HEK293 (cell line): ENCODE measurements at regions not wholly inside any gene's neighbourhood (a gene's known extent, or its start where the extent isn't known, plus 50 kb on each side); places are given as distances from the start of the nearest gene placed in this dataset.

ENCODE experiments used
- CTCF ChIA-PET: fragments of 350-600 bp; formaldehyde crosslinking; extraction: SDS; loops from one replicate; lab custom pipeline; 2021; ENCODE audit warnings: antibody characterized with exemption; lab: Yijun Ruan, JAX
- POLR2A ChIA-PET: fragments of 300-600 bp; formaldehyde crosslinking; extraction: SDS; loops from one replicate; lab custom pipeline; 2020; ENCODE audit warnings: antibody characterized with exemption, inconsistent platforms; lab: Yijun Ruan, JAX
- H3K27ac ChIP-seq: fragments of 200-500 bp; sonication (Bioruptor generic); 2 replicates; pipeline ENCODE4 v1.5.1; 2014; ENCODE audit warnings: low read depth, low read length, control low read depth, inconsistent platforms; ENCODE audit errors: extremely low read depth
- H3K36me3 ChIP-seq, 2 experiments: fragments of 200-500 bp in 1 of 2; sonication (Bioruptor generic) in 1 of 2; 1 replicate in 1 of 2; 2 replicates in 1 of 2; pipeline ENCODE4 v1.5.1; 2014 to 2017; ENCODE audit warnings: inconsistent platforms in 2 of 2, low read length in 2 of 2; ENCODE audit not compliant: control insufficient read depth in 2 of 2, insufficient read depth in 1 of 2
- H3K4me1 ChIP-seq: fragments of 200-500 bp; sonication (Bioruptor generic); 2 replicates; pipeline ENCODE4 v1.5.1; 2014; ENCODE audit warnings: mild to moderate bottlenecking, low read length, inconsistent platforms; ENCODE audit not compliant: control insufficient read depth, insufficient read depth
- H3K4me3 ChIP-seq: 2 replicates; pipeline ENCODE4 v1.5.1; 2011; ENCODE audit warnings: low read depth, mild to moderate bottlenecking, control low read depth, low read length, moderate library complexity
- H3K9me3 ChIP-seq: fragments of 200-500 bp; sonication (Bioruptor generic); 2 replicates; pipeline ENCODE4 v1.5.1; 2014; ENCODE audit warnings: low read depth, low read length, inconsistent platforms; ENCODE audit not compliant: control insufficient read depth, insufficient read depth
- PATZ1 ChIP-seq: fragments of 450-650 bp; formaldehyde crosslinking; IDR thresholded peaks from 2 replicates; pipeline ENCODE4 v1.5.1; 2016; ENCODE audit warnings: missing biosample characterization, missing genetic modification characterization
- PRDM1 ChIP-seq: fragments of 450-650 bp; formaldehyde crosslinking; IDR thresholded peaks from 2 replicates; pipeline ENCODE4; 2016; ENCODE audit warnings: missing biosample characterization, missing genetic modification characterization
- SCRT1 ChIP-seq: fragments of 450-650 bp; formaldehyde crosslinking; IDR thresholded peaks from 2 replicates; pipeline ENCODE4 v1.5.1; 2016; ENCODE audit warnings: missing biosample characterization, missing genetic modification characterization, borderline replicate concordance
- SP2 ChIP-seq: fragments of 450-650 bp; formaldehyde crosslinking; IDR thresholded peaks from 2 replicates; pipeline ENCODE4 v1.5.1; 2016; ENCODE audit warnings: missing biosample characterization, missing genetic modification characterization
- ZBTB7A ChIP-seq: fragments of 450-650 bp; formaldehyde crosslinking; IDR thresholded peaks from 2 replicates; pipeline ENCODE4 v1.5.1; 2016; ENCODE audit warnings: low read depth, missing biosample characterization, missing genetic modification characterization
- ZNF114 ChIP-seq: fragments of 450-650 bp; formaldehyde crosslinking; IDR thresholded peaks from 2 replicates; pipeline ENCODE4 v1.5.0; 2017; ENCODE audit warnings: missing biosample characterization, missing genetic modification characterization
- ZNF202 ChIP-seq: fragments of 450-650 bp; formaldehyde crosslinking; IDR thresholded peaks from 2 replicates; pipeline ENCODE4 v1.5.1; 2016; ENCODE audit warnings: missing biosample characterization, missing genetic modification characterization, borderline replicate concordance
- ZNF302 ChIP-seq: fragments of 450-650 bp; formaldehyde crosslinking; IDR thresholded peaks from 2 replicates; pipeline ENCODE4 v1.5.1; 2016; ENCODE audit warnings: missing biosample characterization, missing genetic modification characterization, low read depth
- ZNF324 ChIP-seq: fragments of 450-650 bp; formaldehyde crosslinking; IDR thresholded peaks from 2 replicates; pipeline ENCODE4 v1.5.1; 2016; ENCODE audit warnings: missing biosample characterization, missing genetic modification characterization
- ZNF335 ChIP-seq: fragments of 450-650 bp; formaldehyde crosslinking; conservative IDR thresholded peaks from 2 replicates; pipeline ENCODE4 v1.5.1; 2016; ENCODE audit warnings: missing biosample characterization, missing genetic modification characterization
- ZNF404 ChIP-seq: fragments of 450-650 bp; formaldehyde crosslinking; IDR thresholded peaks from 2 replicates; pipeline ENCODE4 v1.5.1; 2017; ENCODE audit warnings: missing biosample characterization, missing genetic modification characterization
- ZNF473 ChIP-seq: fragments of 450-650 bp; formaldehyde crosslinking; IDR thresholded peaks from 2 replicates; pipeline ENCODE4 v1.5.1; 2017; ENCODE audit warnings: missing biosample characterization, missing genetic modification characterization
- ZNF501 ChIP-seq: fragments of 450-650 bp; formaldehyde crosslinking; IDR thresholded peaks from 2 replicates; pipeline ENCODE4 v1.5.1; 2016; ENCODE audit warnings: missing biosample characterization, missing genetic modification characterization
- ZNF558 ChIP-seq: fragments of 450-650 bp; formaldehyde crosslinking; IDR thresholded peaks from 2 replicates; pipeline ENCODE4 v1.5.1; 2016; ENCODE audit warnings: missing biosample characterization, missing genetic modification characterization
- ZNF629 ChIP-seq: fragments of 450-650 bp; formaldehyde crosslinking; IDR thresholded peaks from 2 replicates; pipeline ENCODE4 v1.5.1; 2017; ENCODE audit warnings: missing biosample characterization, missing genetic modification characterization
- ZNF670 ChIP-seq: fragments of 450-650 bp; formaldehyde crosslinking; IDR thresholded peaks from 2 replicates; pipeline ENCODE4 v1.5.1; 2016; ENCODE audit warnings: missing biosample characterization, missing genetic modification characterization, low read depth
- TF ChIP-seq, protein P1 (sequence below): fragments of 450-650 bp; formaldehyde crosslinking; IDR thresholded peaks from 2 replicates; pipeline ENCODE4 v1.5.1; 2017; ENCODE audit warnings: missing biosample characterization, missing genetic modification characterization
- TF ChIP-seq, protein P2 (sequence below): fragments of 450-650 bp; formaldehyde crosslinking; IDR thresholded peaks from 2 replicates; pipeline ENCODE4 v1.5.1; 2016; ENCODE audit warnings: missing biosample characterization, missing genetic modification characterization

DNA sequence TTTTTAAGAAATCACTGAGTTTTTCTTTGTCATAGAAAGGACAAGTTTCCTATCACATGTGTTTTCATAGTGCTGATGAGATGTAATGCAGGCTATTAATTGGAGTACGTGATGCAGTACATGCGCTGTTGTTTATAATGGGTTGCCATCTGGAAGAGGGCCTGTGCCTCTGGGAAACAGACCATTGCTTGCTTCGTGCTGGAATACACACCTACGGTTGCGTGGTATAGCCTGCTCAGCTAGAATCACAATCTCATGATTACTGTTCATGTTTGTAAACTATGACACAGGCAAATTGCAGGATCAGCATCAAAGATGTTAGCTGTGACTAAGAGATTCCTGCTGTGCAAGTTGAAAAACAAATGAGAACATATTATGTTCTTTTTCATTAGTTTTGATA lies 107.2 kb upstream of the STEAP1B start:
- Histone ChIP-seq H3K4me1 (no peaks in the 10 kb centered on the region), H3K4me3 (no peak overlapping the region), H3K36me3 (no peaks in the 10 kb centered on the region), H3K9me3 (no peaks in the 10 kb centered on the region), H3K27ac (no peak overlapping the region)
- TF ChIP-seq PATZ1 (no peak), ZNF501 (tag by site-specific recombination) (no peak), ZNF335 (tag by site-specific recombination) (no peak), ZNF302 (tag by site-specific recombination) (no peak), ZNF473 (no peak), ZNF558 (tag by site-specific recombination) (no peak), ZNF202 (tag by site-specific recombination) (no peak), ZNF670 (tag by site-specific recombination) (no peak), SP2 (tag by site-specific recombination) (no peak), ZNF629 (tag by site-specific recombination) (no peak), ZNF324 (tag by site-specific recombination) (no peak), SCRT1 (tag by site-specific recombination) (no peak), PRDM1 (tag by site-specific recombination) (no peak), ZBTB7A (tag by site-specific recombination) (no peak), ZNF404 (tag by site-specific recombination) (no peak)
- TF ChIP-seq, protein P1, sequence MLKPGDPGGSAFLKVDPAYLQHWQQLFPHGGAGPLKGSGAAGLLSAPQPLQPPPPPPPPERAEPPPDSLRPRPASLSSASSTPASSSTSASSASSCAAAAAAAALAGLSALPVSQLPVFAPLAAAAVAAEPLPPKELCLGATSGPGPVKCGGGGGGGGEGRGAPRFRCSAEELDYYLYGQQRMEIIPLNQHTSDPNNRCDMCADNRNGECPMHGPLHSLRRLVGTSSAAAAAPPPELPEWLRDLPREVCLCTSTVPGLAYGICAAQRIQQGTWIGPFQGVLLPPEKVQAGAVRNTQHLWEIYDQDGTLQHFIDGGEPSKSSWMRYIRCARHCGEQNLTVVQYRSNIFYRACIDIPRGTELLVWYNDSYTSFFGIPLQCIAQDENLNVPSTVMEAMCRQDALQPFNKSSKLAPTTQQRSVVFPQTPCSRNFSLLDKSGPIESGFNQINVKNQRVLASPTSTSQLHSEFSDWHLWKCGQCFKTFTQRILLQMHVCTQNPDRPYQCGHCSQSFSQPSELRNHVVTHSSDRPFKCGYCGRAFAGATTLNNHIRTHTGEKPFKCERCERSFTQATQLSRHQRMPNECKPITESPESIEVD (tag by site-specific recombination): no peak
- TF ChIP-seq, protein P2, sequence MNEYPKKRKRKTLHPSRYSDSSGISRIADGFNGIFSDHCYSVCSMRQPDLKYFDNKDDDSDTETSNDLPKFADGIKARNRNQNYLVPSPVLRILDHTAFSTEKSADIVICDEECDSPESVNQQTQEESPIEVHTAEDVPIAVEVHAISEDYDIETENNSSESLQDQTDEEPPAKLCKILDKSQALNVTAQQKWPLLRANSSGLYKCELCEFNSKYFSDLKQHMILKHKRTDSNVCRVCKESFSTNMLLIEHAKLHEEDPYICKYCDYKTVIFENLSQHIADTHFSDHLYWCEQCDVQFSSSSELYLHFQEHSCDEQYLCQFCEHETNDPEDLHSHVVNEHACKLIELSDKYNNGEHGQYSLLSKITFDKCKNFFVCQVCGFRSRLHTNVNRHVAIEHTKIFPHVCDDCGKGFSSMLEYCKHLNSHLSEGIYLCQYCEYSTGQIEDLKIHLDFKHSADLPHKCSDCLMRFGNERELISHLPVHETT: no peak
- POLR2A ChIA-PET: no interaction called here
- CTCF ChIA-PET: interaction anchor here (1.2 kb wide), 1 partner anchor 22 kb away, joined by 4 read pairs; no protein-coding TSS in a partner anchor

DNA sequence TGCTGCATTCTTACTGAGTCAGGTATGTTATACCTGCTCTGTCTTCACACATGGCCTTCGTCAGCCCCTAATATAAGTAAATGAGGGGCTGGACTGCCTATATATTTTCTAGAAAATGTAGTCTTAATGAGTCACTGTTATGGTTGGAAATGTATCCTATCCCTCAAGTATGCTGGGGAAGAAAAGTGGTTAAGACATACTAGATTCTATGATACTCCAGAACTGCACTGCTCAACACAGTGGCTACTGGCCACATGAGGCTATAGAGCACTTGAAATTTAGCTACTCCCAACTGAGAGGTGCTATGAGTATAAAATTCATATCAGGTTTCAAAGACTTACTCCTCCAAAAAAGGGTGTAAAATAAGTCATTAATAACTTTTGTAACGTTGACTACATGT lies 104.3 kb upstream of the STEAP1B start:
- H3K27ac ChIP-seq: no peak overlapping the region
- H3K4me3 ChIP-seq: no peak overlapping the region
- no peak for TF ChIP-seq ZNF114 (tag by site-specific recombination)
- TF ChIP-seq ZNF473: no peak
- H3K4me1 ChIP-seq: no peaks in the 10 kb centered on the region
- H3K36me3 ChIP-seq: no peaks in the 10 kb centered on the region
- CTCF ChIA-PET: no interaction called here
- H3K9me3 ChIP-seq: no peaks in the 10 kb centered on the region
- POLR2A ChIA-PET: no interaction called here
